NB4 (cell line): ENCODE measurements at regions not wholly inside any gene's neighbourhood (a gene's known extent, or its start where the extent isn't known, plus 50 kb on each side); places are given as distances from the start of the nearest gene placed in this dataset.

Source experiments
- POLR2A ChIP-seq: IDR thresholded peaks from 2 replicates; pipeline ENCODE4 v1.6.1; 2011; ENCODE audit warnings: mild to moderate bottlenecking; ENCODE audit not compliant: insufficient read length; ENCODE audit errors: extremely low read depth
- TF ChIP-seq, protein P1 (sequence below): IDR thresholded peaks from one replicate; pipeline ENCODE4 v1.5.1; 2012; ENCODE audit warnings: low read depth, low read length

DNA sequence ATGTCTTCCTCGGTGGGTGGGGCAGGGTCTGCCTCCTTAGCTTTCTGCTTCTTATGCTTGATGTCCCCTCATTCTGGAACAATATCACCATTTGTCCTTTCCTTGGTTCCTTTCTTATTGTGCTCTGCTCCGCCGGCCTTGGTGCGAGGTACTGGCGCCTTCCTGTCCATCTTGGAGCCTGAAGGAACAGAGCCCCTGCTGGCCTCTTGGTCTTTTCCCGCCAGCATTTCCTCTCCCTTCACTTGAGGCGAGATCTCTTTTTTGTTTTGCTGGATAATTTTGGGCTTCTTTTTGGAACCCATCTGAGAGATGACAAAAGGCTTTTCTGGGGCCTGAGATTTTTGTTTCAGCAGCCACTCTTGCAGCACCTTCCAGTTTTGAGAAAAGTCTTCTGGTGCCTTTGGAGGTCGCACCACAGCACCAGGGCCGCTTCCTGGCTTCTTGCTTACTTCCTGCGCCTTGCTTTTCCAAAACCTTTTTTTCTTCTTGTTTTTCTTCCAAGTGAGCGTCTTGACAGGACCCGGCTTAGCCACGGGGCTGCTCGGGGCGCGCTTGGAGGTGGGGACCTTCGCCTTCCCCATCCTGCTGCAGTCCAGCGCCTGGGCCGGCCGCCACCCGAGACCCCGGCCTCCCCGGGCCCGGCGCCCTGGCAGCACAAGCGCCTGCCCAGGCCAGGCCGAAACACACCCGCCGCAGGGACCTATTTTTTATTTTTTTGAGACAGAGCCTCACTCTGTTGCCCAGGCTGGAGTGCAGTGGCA, 127.1 kb downstream of the KLF13 start:
- TF ChIP-seq, protein P1, sequence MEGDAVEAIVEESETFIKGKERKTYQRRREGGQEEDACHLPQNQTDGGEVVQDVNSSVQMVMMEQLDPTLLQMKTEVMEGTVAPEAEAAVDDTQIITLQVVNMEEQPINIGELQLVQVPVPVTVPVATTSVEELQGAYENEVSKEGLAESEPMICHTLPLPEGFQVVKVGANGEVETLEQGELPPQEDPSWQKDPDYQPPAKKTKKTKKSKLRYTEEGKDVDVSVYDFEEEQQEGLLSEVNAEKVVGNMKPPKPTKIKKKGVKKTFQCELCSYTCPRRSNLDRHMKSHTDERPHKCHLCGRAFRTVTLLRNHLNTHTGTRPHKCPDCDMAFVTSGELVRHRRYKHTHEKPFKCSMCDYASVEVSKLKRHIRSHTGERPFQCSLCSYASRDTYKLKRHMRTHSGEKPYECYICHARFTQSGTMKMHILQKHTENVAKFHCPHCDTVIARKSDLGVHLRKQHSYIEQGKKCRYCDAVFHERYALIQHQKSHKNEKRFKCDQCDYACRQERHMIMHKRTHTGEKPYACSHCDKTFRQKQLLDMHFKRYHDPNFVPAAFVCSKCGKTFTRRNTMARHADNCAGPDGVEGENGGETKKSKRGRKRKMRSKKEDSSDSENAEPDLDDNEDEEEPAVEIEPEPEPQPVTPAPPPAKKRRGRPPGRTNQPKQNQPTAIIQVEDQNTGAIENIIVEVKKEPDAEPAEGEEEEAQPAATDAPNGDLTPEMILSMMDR: no peak
- TF ChIP-seq POLR2A: no peak
